ENCODE measurements at regions not wholly inside any gene's neighbourhood (a gene's known extent, or its start where the extent isn't known, plus 50 kb on each side); places are given as distances from the start of the nearest gene placed in this dataset.

DNA sequence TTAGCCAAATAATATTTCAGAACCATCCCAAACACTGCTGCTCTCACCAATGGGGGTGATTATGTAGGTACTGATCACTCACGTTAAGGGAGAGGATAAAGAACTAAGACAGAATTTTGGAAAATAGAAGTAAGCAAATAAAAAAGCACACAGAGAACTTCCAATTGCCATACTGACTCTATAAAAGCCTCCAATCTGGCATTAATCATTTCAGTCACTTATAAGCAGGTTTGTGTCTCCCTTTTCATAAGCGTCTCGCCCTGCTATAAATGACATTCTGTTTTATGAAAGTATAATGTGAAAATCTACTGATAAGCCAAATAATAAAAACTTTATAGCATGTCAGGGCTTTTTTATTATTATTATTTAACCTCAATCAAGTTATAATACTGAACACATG, 435.2 kb downstream of the ETNK1 start:
- H3K27me3 Mint-ChIP-seq (ENCODE audit: unreplicated experiment): no peaks in the 10 kb centered on the region
- no peak for DNase-seq (ENCODE audit: low spot score)
- H3K4me3 Mint-ChIP-seq (ENCODE audit: unreplicated experiment): no peak overlapping the region
- H3K9me3 Mint-ChIP-seq (ENCODE audit: unreplicated experiment): no peaks in the 10 kb centered on the region
- no peaks in the 10 kb centered on the region for H3K36me3 Mint-ChIP-seq (ENCODE audit: low read depth, unreplicated experiment)
- no peak overlapping the region for H3K27ac Mint-ChIP-seq (ENCODE audit: unreplicated experiment)
- no peaks in the 10 kb centered on the region for H3K4me1 Mint-ChIP-seq (ENCODE audit: unreplicated experiment)
- TF ChIP-seq, protein P1, sequence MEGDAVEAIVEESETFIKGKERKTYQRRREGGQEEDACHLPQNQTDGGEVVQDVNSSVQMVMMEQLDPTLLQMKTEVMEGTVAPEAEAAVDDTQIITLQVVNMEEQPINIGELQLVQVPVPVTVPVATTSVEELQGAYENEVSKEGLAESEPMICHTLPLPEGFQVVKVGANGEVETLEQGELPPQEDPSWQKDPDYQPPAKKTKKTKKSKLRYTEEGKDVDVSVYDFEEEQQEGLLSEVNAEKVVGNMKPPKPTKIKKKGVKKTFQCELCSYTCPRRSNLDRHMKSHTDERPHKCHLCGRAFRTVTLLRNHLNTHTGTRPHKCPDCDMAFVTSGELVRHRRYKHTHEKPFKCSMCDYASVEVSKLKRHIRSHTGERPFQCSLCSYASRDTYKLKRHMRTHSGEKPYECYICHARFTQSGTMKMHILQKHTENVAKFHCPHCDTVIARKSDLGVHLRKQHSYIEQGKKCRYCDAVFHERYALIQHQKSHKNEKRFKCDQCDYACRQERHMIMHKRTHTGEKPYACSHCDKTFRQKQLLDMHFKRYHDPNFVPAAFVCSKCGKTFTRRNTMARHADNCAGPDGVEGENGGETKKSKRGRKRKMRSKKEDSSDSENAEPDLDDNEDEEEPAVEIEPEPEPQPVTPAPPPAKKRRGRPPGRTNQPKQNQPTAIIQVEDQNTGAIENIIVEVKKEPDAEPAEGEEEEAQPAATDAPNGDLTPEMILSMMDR (IDR thresholded peaks at IDR 0.05; ENCODE audit: unreplicated experiment): no peak

DNA sequence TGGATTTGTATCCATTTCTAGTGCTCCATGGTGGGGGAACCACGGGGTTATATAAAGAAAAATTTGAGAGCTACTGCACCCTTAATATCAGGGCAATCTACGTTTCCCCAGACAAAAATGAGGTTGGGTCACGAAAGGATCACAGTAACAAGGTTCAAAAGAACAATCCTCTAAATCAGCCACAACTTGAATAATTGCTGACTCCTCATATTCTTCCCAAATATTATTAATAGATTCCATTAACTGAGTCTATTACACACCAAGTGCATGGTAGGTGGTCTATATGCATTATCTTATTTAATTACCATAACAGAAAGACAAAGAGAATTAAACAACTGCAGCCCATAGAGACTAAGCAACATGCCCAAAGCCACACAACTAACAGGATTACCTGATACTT, 438.2 kb downstream of the ETNK1 start:
- H3K9me3 Mint-ChIP-seq (ENCODE audit: unreplicated experiment): no peaks in the 10 kb centered on the region
- no peak overlapping the region for H3K27ac Mint-ChIP-seq (ENCODE audit: unreplicated experiment)
- H3K36me3 Mint-ChIP-seq (ENCODE audit: low read depth, unreplicated experiment): no peaks in the 10 kb centered on the region
- DNase-seq (ENCODE audit: low spot score): no peak
- no peaks in the 10 kb centered on the region for H3K4me1 Mint-ChIP-seq (ENCODE audit: unreplicated experiment)
- no peak overlapping the region for H3K4me3 Mint-ChIP-seq (ENCODE audit: unreplicated experiment)
- TF ChIP-seq, protein P1 (IDR thresholded peaks at IDR 0.05; ENCODE audit: unreplicated experiment): no peak
- H3K27me3 Mint-ChIP-seq (ENCODE audit: unreplicated experiment): no peaks in the 10 kb centered on the region

DNA sequence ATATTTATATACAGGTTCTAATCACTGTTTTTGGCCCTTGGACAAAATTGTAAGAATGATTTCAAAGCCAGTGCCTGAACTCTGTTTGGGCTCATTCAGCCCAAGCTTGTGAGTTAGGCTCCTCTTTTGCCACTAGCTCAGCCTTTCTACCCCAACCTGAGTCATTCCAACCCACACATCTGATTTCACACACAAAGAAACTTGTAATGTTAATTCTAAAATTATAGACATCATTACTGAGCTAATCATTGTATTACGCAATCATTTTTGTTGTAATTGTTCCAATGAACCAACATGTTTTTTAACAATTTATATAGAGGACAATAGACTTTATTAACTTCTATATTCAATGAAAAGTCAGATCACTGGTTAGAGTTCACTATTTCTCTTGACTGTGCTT, 441.1 kb downstream of the ETNK1 start:
- TF ChIP-seq, protein P1 (IDR thresholded peaks at IDR 0.05; ENCODE audit: unreplicated experiment): no peak
- Mint-ChIP-seq H3K4me3 (ENCODE audit: unreplicated experiment) (no peak overlapping the region), H3K4me1 (ENCODE audit: unreplicated experiment) (no peaks in the 10 kb centered on the region), H3K36me3 (ENCODE audit: low read depth, unreplicated experiment) (no peaks in the 10 kb centered on the region), H3K27me3 (ENCODE audit: unreplicated experiment) (no peaks in the 10 kb centered on the region), H3K9me3 (ENCODE audit: unreplicated experiment) (no peaks in the 10 kb centered on the region), H3K27ac (ENCODE audit: unreplicated experiment) (no peak overlapping the region)
- no peak for DNase-seq (ENCODE audit: low spot score)

DNA sequence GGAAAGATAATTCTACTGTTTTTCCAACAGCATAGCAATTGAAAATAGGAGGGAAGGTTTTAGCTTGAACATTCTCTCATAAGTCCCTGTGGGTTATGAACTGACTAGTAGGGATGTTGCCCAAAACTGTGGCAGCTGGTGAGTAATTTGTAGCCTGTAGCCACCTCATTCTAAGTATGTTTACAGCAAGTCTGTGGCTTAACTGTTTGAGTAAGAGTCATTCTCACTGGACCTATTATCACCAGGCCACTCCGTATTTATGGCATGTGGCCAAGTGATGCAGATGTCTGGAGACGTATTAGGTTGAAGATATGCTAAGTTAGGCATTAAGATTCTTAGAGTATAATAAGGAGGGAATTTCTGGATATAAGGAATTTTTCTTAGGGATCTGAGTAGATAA, 458.3 kb downstream of the ETNK1 start:
- Mint-ChIP-seq H3K4me1 (ENCODE audit: unreplicated experiment) (no peaks in the 10 kb centered on the region), H3K27ac (ENCODE audit: unreplicated experiment) (no peak overlapping the region), H3K36me3 (ENCODE audit: low read depth, unreplicated experiment) (no peaks in the 10 kb centered on the region), H3K9me3 (ENCODE audit: unreplicated experiment) (no peaks in the 10 kb centered on the region), H3K4me3 (ENCODE audit: unreplicated experiment) (no peak overlapping the region), H3K27me3 (ENCODE audit: unreplicated experiment) (no peaks in the 10 kb centered on the region)
- TF ChIP-seq, protein P1 (IDR thresholded peaks at IDR 0.05; ENCODE audit: unreplicated experiment): no peak
- no peak for DNase-seq (ENCODE audit: low spot score)

DNA sequence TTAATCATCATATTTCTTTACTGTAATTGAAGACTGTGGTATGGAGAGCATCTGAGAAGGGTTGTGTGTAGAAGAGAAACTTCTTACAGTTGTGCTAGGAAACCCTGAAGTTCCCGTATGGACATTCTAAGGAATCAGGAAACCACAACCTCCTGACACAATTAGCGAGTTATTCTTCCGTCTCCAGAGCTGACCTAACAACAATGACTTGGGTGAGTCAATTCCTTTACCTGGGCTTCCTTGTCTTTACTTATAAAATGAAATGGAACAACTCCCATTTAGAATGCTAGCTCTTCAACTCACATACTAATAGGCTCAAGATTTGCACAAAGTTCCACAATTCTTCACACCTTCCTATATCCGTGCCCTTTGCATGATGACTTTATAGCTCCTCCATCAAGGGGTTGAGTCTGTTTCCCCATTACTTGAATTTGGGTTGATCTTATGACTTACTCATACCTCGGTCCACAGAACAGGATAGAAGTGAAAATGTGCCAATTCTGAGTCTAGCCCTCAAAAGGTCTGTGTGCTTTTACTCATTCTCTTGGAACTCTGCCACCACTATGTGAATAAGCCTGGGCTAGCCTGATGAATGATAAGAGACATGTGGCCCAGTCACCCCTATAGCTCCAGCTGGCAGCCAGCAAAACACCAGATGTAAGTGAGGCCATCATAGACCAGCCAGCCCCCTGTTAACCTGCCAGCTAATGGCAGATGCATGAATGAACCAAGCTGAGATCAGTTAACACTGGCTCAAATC, 459.4 kb downstream of the ETNK1 start:
- Mint-ChIP-seq H3K27me3 (ENCODE audit: unreplicated experiment) (no peaks in the 10 kb centered on the region), H3K9me3 (ENCODE audit: unreplicated experiment) (no peaks in the 10 kb centered on the region), H3K36me3 (ENCODE audit: low read depth, unreplicated experiment) (no peaks in the 10 kb centered on the region), H3K27ac (ENCODE audit: unreplicated experiment) (no peak overlapping the region), H3K4me3 (ENCODE audit: unreplicated experiment) (no peak overlapping the region), H3K4me1 (ENCODE audit: unreplicated experiment) (no peaks in the 10 kb centered on the region)
- TF ChIP-seq, protein P1 (IDR thresholded peaks at IDR 0.05; ENCODE audit: unreplicated experiment): no peak
- no peak for DNase-seq (ENCODE audit: low spot score)

Measured in endothelial cell (in vitro differentiated cells).